ENCODE measurements at regions not wholly inside any gene's neighbourhood (a gene's known extent, or its start where the extent isn't known, plus 50 kb on each side); places are given as distances from the start of the nearest gene placed in this dataset.

- no peak for TF ChIP-seq POLR2AphosphoS5 (IDR thresholded peaks at IDR 0.05; ENCODE audit: low read depth, low read length)
- Histone ChIP-seq H3K4me1 (ENCODE audit: control insufficient read depth in 1 of 2, insufficient read depth in 2 of 2, low read length in 2 of 2) (peaks cover 9 to 20% of the 10 kb centered on the region in 2 experiments), H3K79me2 (ENCODE audit: insufficient read depth, low read length) (no peaks in the 10 kb centered on the region), H4K20me1 (ENCODE audit: insufficient read depth) (no peaks in the 10 kb centered on the region), H3K9me2 (ENCODE audit: insufficient read depth) (no peaks in the 10 kb centered on the region), H2AFZ (ENCODE audit: low read depth, low read length, poor library complexity, severe bottlenecking) (no peak overlapping the region), H3K4me3 (replicated peaks in 1 of 2; ENCODE audit: low read depth in 1 of 2, low read length in 2 of 2) (no peak overlapping the region), H3K4me2 (ENCODE audit: low read length) (no peak overlapping the region), H3K36me3 (ENCODE audit: control insufficient read depth in 1 of 2, insufficient read depth in 2 of 2, low read length in 2 of 2) (no peaks in the 10 kb centered on the region), H3K9me3 (ENCODE audit: control insufficient read depth in 1 of 2, insufficient read depth in 1 of 2, low read depth in 1 of 2, low read length in 2 of 2) (no peaks in the 10 kb centered on the region), H3K27me3 (ENCODE audit: insufficient read depth, low read length) (no peaks in the 10 kb centered on the region), H3K9ac (ENCODE audit: low read length) (no peak overlapping the region), H3K27ac (ENCODE audit: low read depth, low read length) (no peak overlapping the region)
- ChIA-PET POLR2A (no interaction called here), RAD21 (ENCODE audit: low non-redundant PET in 1 of 2, low total read pairs in 2 of 2, uncharacterized antibody in 2 of 2, unreplicated experiment in 2 of 2) (no interaction called here), CTCF (no interaction called here)
- BruUV-seq (replicated peaks) = no TSS peak
- intact Hi-C loops (cut with micrococcal nuclease) = no loop called here
- ATAC-seq (no peak), DNase-seq (ENCODE audit: low read depth, low spot score) (no peak)
These were observed 62.5 kb upstream of the IYD start for GRCh38 chr6:150306290-150306689.

- H3K27me3 ChIP-seq (ENCODE audit: insufficient read depth, low read length) = no peaks in the 10 kb centered on the region
- ChIA-PET POLR2A (interaction anchor here (0.6 kb wide), 1 partner anchor 226 kb away, joined by 4 read pairs; no protein-coding TSS in a partner anchor), RAD21 (ENCODE audit: low non-redundant PET in 1 of 2, low total read pairs in 2 of 2, uncharacterized antibody in 2 of 2, unreplicated experiment in 2 of 2) (no interaction called here), CTCF (no interaction called here)
- H2AFZ ChIP-seq (ENCODE audit: low read depth, low read length, poor library complexity, severe bottlenecking) = no peak overlapping the region
- ATAC-seq (peak; percentile 57), DNase-seq (ENCODE audit: low read depth, low spot score) (no peak)
- H4K20me1 ChIP-seq (ENCODE audit: insufficient read depth) = no peaks in the 10 kb centered on the region
- H3K4me1 ChIP-seq (ENCODE audit: control insufficient read depth in 1 of 2, insufficient read depth in 2 of 2, low read length in 2 of 2) = peaks cover 5 to 8% of the 10 kb centered on the region in 2 experiments
- no peaks in the 10 kb centered on the region for H3K36me3 ChIP-seq (ENCODE audit: control insufficient read depth in 1 of 2, insufficient read depth in 2 of 2, low read length in 2 of 2)
- H3K27ac ChIP-seq (ENCODE audit: low read depth, low read length) = no peak overlapping the region
- no peak overlapping the region for H3K4me2 ChIP-seq (ENCODE audit: low read length)
- no peaks in the 10 kb centered on the region for H3K9me2 ChIP-seq (ENCODE audit: insufficient read depth)
- no peak overlapping the region for H3K4me3 ChIP-seq (replicated peaks in 1 of 2; ENCODE audit: low read depth in 1 of 2, low read length in 2 of 2)
- no peak overlapping the region for H3K9ac ChIP-seq (ENCODE audit: low read length)
- BruUV-seq (replicated peaks) = no TSS peak
- H3K9me3 ChIP-seq (ENCODE audit: control insufficient read depth in 1 of 2, insufficient read depth in 1 of 2, low read depth in 1 of 2, low read length in 2 of 2) = no peaks in the 10 kb centered on the region
- intact Hi-C loops (cut with micrococcal nuclease) = no loop called here
- TF ChIP-seq CBX3 (IDR thresholded peaks at IDR 0.05; ENCODE audit: low read depth) (no peak), YY1 (IDR thresholded peaks at IDR 0.05; ENCODE audit: extremely low read depth, insufficient replicate concordance, low read depth, low read length) (no peak), ZNF274 (IDR thresholded peaks at IDR 0.05; ENCODE audit: low read depth, low read length) (no peak), EGR1 (IDR thresholded peaks at IDR 0.05; ENCODE audit: low read depth) (no peak), TCF7L2 (IDR thresholded peaks at IDR 0.05; ENCODE audit: borderline replicate concordance, extremely low read depth, insufficient read depth, insufficient read length) (no peak), ATF3 (IDR thresholded peaks at IDR 0.05) (no peak), CEBPB (IDR thresholded peaks at IDR 0.05; ENCODE audit: low read depth) (no peak), EZH2 (IDR thresholded peaks at IDR 0.05) (no peak)
- H3K79me2 ChIP-seq (ENCODE audit: insufficient read depth, low read length) = no peaks in the 10 kb centered on the region
These were observed 61.3 kb upstream of the IYD start for GRCh38 chr6:150307520-150307919.

Measured in HCT116 (cell line).